Activated CD8-positive, alpha-beta memory T cell treated with anti-CD3 and anti-CD28 coated beads, Interleukin-2, amount 10 ng/mL, durations not matched to agents 7 days and 5 days (primary cell): ENCODE measurements at regions not wholly inside any gene's neighbourhood (a gene's known extent, or its start where the extent isn't known, plus 50 kb on each side); places are given as distances from the start of the nearest gene placed in this dataset.
"Not testable (repeated sequence)": the region's sequence is repeated elsewhere in the genome, so short reads cannot be mapped to it uniquely, and the experiment has no call there.

Experiments used
- ATAC-seq: fragments of 150-1000 bp; cut with Tn5 transposase; one replicate; pipeline ENCODE4 v1.10.0; 2021; ENCODE audit warnings: moderate library complexity
- CTCF ChIA-PET: fragments of 350-600 bp; sonication (Branson Sonifier 250); formaldehyde crosslinking; loops from one replicate; lab custom pipeline; 2021; ENCODE audit warnings: antibody characterized with exemption; lab: Charles Lee
- DNase-seq: peaks from one replicate; pipeline ENCODE4 v3.0.0-alpha.2; 2020
- H3K27ac Mint-ChIP-seq: one replicate; pipeline ENCODE4 v1.8.0; 2021; ENCODE audit warnings: mild to moderate bottlenecking, mixed read lengths
- H3K27me3 Mint-ChIP-seq: one replicate; pipeline ENCODE4 v1.8.0; 2021; ENCODE audit warnings: mixed read lengths
- H3K36me3 Mint-ChIP-seq: one replicate; pipeline ENCODE4 v1.8.0; 2021; ENCODE audit warnings: mild to moderate bottlenecking, mixed read lengths
- H3K4me1 Mint-ChIP-seq: one replicate; pipeline ENCODE4 v1.8.0; 2021; ENCODE audit warnings: mixed read lengths
- H3K4me3 Mint-ChIP-seq: one replicate; pipeline ENCODE4 v1.8.0; 2021; ENCODE audit warnings: mild to moderate bottlenecking, moderate library complexity, mixed read lengths
- H3K9me3 Mint-ChIP-seq: one replicate; pipeline ENCODE4 v1.8.0; 2022; ENCODE audit warnings: low read depth, mixed read lengths

GRCh38 chr9:82736701-82737100 lies 326.2 kb downstream of the RASEF start:
- H3K27ac Mint-ChIP-seq = no peak overlapping the region
- H3K4me3 Mint-ChIP-seq = no peak overlapping the region
- CTCF ChIA-PET = no interaction called here
- no peaks in the 10 kb centered on the region for H3K36me3 Mint-ChIP-seq
- no peak for DNase-seq
- no peaks in the 10 kb centered on the region for H3K27me3 Mint-ChIP-seq
- no peaks in the 10 kb centered on the region for H3K4me1 Mint-ChIP-seq
- no peak for ATAC-seq
- H3K9me3 Mint-ChIP-seq = peaks cover 5% of the 10 kb centered on the region

- no peak for DNase-seq
- H3K4me3 Mint-ChIP-seq = no peak overlapping the region
- H3K27ac Mint-ChIP-seq = no peak overlapping the region
- H3K36me3 Mint-ChIP-seq = no peaks in the 10 kb centered on the region
- H3K4me1 Mint-ChIP-seq = no peaks in the 10 kb centered on the region
- ATAC-seq = no peak
- peaks cover 2% of the 10 kb centered on the region for H3K9me3 Mint-ChIP-seq
- CTCF ChIA-PET = no interaction called here
- no peaks in the 10 kb centered on the region for H3K27me3 Mint-ChIP-seq
Measured at GRCh38 chr9:82745919-82746318, 317.0 kb downstream of the RASEF start.

DNA sequence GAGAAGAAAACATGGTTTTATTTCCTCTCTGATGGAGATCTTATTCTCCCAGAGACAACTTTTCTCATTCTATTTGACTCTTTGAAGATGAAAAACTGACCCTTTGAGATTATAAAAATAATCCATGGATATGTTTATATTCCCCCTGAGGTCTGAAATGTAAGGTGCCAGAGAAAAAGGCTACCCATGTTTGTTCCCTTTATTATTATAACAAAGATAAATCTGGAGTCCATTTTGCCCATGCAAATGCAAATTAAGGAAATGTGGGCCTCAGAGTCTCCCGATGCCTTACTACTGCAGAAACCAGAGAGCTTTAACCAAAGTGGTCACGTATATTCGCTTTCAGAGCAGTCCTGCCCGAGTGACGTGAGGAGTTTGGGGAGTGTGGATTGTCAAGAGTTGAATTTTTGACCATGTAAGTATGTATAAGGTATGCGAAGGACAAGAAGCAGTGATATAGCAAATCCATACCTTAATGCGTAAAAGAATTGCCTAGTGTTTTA lies 312.5 kb downstream of the RASEF start:
- H3K27me3 Mint-ChIP-seq = no peaks in the 10 kb centered on the region
- no peaks in the 10 kb centered on the region for H3K36me3 Mint-ChIP-seq
- H3K27ac Mint-ChIP-seq = no peak overlapping the region
- H3K4me1 Mint-ChIP-seq = no peaks in the 10 kb centered on the region
- ATAC-seq (no peak), DNase-seq (no peak)
- H3K9me3 Mint-ChIP-seq = no peaks in the 10 kb centered on the region
- no peak overlapping the region for H3K4me3 Mint-ChIP-seq
- CTCF ChIA-PET = no interaction called here

- peaks cover 4% of the 10 kb centered on the region for H3K9me3 Mint-ChIP-seq
- CTCF ChIA-PET = no interaction called here
- ATAC-seq = no peak
Measured at GRCh38 chr9:82757924-82758323, 305.0 kb downstream of the RASEF start.

GRCh38 chr9:82761027-82761426 lies 301.9 kb downstream of the RASEF start:
- DNase-seq (no peak), ATAC-seq (no peak)
- H3K4me3 Mint-ChIP-seq = no peak overlapping the region
- no peaks in the 10 kb centered on the region for H3K4me1 Mint-ChIP-seq
- H3K36me3 Mint-ChIP-seq = no peaks in the 10 kb centered on the region
- H3K27me3 Mint-ChIP-seq = no peaks in the 10 kb centered on the region
- CTCF ChIA-PET = no interaction called here
- H3K27ac Mint-ChIP-seq = no peak overlapping the region
- H3K9me3 Mint-ChIP-seq = peaks cover 4% of the 10 kb centered on the region

More at GRCh38 chr9:82757924-82758323, 305.0 kb downstream of the RASEF start:
- H3K27me3 Mint-ChIP-seq = no peaks in the 10 kb centered on the region
- no peak overlapping the region for H3K4me3 Mint-ChIP-seq
- no peaks in the 10 kb centered on the region for H3K36me3 Mint-ChIP-seq
- no peak for DNase-seq
- no peaks in the 10 kb centered on the region for H3K4me1 Mint-ChIP-seq
- no peak overlapping the region for H3K27ac Mint-ChIP-seq

DNA sequence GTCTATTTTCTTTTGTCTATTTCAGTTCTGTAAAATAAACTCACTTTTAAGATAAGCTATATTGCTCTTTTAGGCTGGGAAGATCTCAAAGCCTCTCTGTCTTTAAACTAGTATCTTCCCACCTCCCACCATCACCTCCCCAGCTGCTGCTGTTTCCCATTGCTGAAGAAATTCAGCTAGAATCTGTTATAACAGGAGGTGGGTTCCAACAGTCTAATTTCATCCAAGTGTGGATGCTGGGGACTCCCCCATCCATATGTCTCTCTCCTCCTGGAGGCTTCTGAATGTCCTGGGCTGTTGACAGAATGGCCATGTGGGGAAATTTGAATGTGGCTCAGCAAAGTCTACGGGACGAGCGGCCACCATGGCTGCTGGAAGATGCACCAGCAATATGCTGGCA lies 301.0 kb downstream of the RASEF start:
- no peaks in the 10 kb centered on the region for H3K27me3 Mint-ChIP-seq
- H3K9me3 Mint-ChIP-seq = peaks cover 8% of the 10 kb centered on the region
- no peaks in the 10 kb centered on the region for H3K4me1 Mint-ChIP-seq
- no peaks in the 10 kb centered on the region for H3K36me3 Mint-ChIP-seq
- DNase-seq (no peak), ATAC-seq (no peak)
- CTCF ChIA-PET = no interaction called here
- no peak overlapping the region for H3K4me3 Mint-ChIP-seq
- H3K27ac Mint-ChIP-seq = no peak overlapping the region

- no peaks in the 10 kb centered on the region for H3K27me3 Mint-ChIP-seq
- ATAC-seq (no peak), DNase-seq (no peak)
- H3K9me3 Mint-ChIP-seq = peaks cover 13% of the 10 kb centered on the region
- no peaks in the 10 kb centered on the region for H3K4me1 Mint-ChIP-seq
- H3K4me3 Mint-ChIP-seq = no peak overlapping the region
- CTCF ChIA-PET = no interaction called here
- no peak overlapping the region for H3K27ac Mint-ChIP-seq
- no peaks in the 10 kb centered on the region for H3K36me3 Mint-ChIP-seq
Measured at GRCh38 chr9:82763656-82764055, 299.3 kb downstream of the RASEF start.

DNA sequence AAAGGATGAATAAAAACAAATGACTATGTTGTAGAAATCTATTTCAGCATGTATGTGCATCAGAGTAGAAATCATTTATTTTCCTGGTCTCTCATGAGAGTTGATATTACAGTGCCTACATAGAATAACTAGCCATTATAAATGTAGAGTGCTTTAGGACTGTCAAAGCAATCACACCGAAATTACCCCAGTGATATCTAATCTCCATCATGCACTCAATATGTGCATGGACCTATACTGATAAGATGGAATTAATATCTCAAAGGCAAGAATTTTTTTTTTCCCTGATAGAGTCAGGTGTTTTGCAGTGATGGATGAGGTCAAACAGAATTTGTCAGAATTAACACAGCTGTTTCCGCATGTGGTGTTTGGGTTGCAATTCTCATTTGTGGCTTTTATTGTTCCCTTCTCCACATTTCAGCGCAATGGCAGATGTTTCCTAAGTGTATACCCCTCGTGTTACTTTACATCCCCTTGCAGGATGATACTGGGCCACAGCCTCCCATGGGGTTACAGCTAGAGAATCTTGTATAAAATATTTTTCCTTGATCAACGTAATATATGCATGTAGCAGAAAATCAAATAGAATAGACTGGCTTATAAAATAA lies 298.8 kb downstream of the RASEF start:
- Mint-ChIP-seq H3K36me3 (no peaks in the 10 kb centered on the region), H3K27me3 (no peaks in the 10 kb centered on the region), H3K27ac (no peak overlapping the region), H3K9me3 (peaks cover 16% of the 10 kb centered on the region), H3K4me3 (no peak overlapping the region), H3K4me1 (no peaks in the 10 kb centered on the region)
- ATAC-seq = no peak
- DNase-seq = no peak
- CTCF ChIA-PET = no interaction called here

DNA sequence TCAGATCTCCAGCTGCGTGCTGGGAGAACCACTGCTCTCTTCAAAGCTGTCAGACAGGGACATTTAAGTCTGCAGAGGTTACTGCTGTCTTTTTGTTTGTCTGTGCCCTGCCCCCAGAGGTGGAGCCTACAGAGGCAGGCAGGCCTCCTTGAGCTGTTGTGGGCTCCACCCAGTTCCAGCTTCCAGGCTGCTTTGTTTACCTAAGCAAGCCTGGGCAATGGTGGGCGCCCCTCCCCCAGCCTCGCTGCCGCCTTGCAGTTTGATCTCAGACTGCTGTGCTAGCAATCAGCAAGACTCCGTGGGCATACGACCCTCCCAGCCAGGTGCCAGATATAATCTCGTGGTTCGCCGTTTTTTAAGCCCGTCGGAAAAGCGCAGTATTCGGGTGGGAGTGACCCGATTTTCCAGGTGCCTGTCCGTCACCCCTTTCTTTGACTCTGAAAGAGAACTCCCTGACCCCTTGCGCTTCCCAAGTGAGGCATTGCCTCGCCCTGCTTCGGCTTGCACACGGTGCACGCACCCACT lies 288.2 kb downstream of the RASEF start:
- H3K9me3 Mint-ChIP-seq, H3K27ac Mint-ChIP-seq, H3K4me1 Mint-ChIP-seq, H3K4me3 Mint-ChIP-seq, DNase-seq, ATAC-seq, H3K27me3 Mint-ChIP-seq, CTCF ChIA-PET, H3K36me3 Mint-ChIP-seq: not testable (repeated sequence)

- Mint-ChIP-seq H3K36me3 (no peaks in the 10 kb centered on the region), H3K9me3 (no peaks in the 10 kb centered on the region), H3K27me3 (no peaks in the 10 kb centered on the region), H3K4me1 (no peaks in the 10 kb centered on the region), H3K4me3 (no peak overlapping the region), H3K27ac (no peak overlapping the region)
- CTCF ChIA-PET = no interaction called here
- no peak for DNase-seq
- no peak for ATAC-seq
Measured at GRCh38 chr9:82776508-82776907, 286.4 kb downstream of the RASEF start.

GRCh38 chr9:82777366-82777765 lies 285.6 kb downstream of the RASEF start:
- CTCF ChIA-PET = no interaction called here
- Mint-ChIP-seq H3K4me3 (no peak overlapping the region), H3K9me3 (no peaks in the 10 kb centered on the region), H3K27me3 (no peaks in the 10 kb centered on the region), H3K27ac (no peak overlapping the region), H3K36me3 (no peaks in the 10 kb centered on the region), H3K4me1 (no peaks in the 10 kb centered on the region)
- no peak for DNase-seq
- no peak for ATAC-seq

GRCh38 chr9:82778923-82779322 lies 284.0 kb downstream of the RASEF start:
- ATAC-seq, H3K9me3 Mint-ChIP-seq: not testable (repeated sequence)

DNA sequence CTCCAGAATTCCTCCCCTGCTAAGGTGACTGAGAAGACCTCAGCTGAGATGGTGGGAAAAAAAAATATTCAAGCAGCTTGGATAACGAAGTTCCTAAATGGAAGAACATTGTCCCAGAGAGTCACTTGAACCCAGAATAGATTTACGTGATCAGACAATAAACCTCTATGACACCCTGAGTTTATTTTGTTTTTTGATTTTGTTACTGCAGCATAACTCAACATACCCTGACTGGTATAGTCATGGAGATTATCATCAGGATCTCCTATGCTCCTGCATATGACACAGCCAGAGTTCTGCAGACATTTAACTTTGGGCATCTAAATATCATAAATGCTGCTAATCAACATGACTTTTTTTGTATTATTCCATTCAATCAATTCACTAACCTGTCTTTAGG lies 282.9 kb downstream of the RASEF start:
- DNase-seq = no peak
- CTCF ChIA-PET = no interaction called here
- H3K9me3 Mint-ChIP-seq = peaks cover 2% of the 10 kb centered on the region

More at GRCh38 chr9:82778923-82779322, 284.0 kb downstream of the RASEF start:
- DNase-seq, H3K27me3 Mint-ChIP-seq, H3K27ac Mint-ChIP-seq, CTCF ChIA-PET, H3K36me3 Mint-ChIP-seq, H3K4me1 Mint-ChIP-seq, H3K4me3 Mint-ChIP-seq: not testable (repeated sequence)

DNA sequence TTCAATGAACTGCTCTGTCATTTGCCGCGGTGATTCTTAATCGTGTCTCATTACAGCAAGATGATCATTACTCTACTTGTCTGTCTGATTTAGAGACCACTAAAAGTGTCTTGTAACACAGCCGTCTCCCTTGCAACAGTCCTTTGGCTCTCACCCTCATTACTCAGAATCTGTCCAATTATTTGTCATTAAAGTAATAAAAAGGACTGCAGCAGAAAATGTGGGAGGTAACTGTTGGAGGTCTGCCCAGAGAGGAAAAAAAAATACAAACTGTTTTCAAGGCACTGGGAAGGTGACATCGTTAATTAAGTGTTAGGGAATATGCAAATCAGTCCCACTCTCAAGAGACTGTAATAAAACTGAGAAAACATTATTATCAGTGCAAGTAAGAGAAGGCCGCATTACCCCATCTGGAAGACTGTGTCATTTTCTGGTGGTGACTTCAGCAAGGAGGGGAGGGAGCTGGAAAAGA lies 281.0 kb downstream of the RASEF start:
- no peaks in the 10 kb centered on the region for H3K4me1 Mint-ChIP-seq
- CTCF ChIA-PET = no interaction called here
- peaks cover 2% of the 10 kb centered on the region for H3K9me3 Mint-ChIP-seq
- H3K4me3 Mint-ChIP-seq = no peak overlapping the region
- DNase-seq = no peak
- H3K36me3 Mint-ChIP-seq = no peaks in the 10 kb centered on the region
- ATAC-seq = no peak
- H3K27ac Mint-ChIP-seq = no peak overlapping the region
- H3K27me3 Mint-ChIP-seq = no peaks in the 10 kb centered on the region

More for the DNA sequence above, 282.9 kb downstream of the RASEF start:
- no peak for ATAC-seq
- Mint-ChIP-seq H3K4me3 (no peak overlapping the region), H3K27ac (no peak overlapping the region), H3K36me3 (no peaks in the 10 kb centered on the region), H3K27me3 (no peaks in the 10 kb centered on the region), H3K4me1 (no peaks in the 10 kb centered on the region)
